ENCODE measurements at regions not wholly inside any gene's neighbourhood (a gene's known extent, or its start where the extent isn't known, plus 50 kb on each side); places are given as distances from the start of the nearest gene placed in this dataset.
"Not testable (repeated sequence)": the region's sequence is repeated elsewhere in the genome, so short reads cannot be mapped to it uniquely, and the experiment has no call there.

DNA sequence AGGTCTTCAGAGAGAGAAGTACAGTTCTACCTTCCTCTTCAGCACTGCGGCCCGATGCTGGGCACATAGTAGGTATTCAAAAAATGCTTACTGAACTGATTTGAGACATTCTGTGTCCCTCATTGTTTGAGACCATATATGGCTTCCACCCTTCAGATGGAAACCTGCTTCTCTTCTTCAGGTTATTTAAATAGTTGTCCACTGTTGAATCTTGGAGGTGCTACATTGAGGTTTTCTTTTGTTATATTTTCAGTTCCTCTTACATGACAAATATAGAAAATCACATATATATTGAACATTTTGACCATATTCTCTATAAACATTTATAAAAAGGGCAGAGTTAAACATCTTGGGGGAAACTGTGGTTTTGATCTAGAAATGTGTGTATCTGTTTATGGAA, 200.2 kb upstream of the LRRC3B start:
- no peak for FAIRE-seq

DNA sequence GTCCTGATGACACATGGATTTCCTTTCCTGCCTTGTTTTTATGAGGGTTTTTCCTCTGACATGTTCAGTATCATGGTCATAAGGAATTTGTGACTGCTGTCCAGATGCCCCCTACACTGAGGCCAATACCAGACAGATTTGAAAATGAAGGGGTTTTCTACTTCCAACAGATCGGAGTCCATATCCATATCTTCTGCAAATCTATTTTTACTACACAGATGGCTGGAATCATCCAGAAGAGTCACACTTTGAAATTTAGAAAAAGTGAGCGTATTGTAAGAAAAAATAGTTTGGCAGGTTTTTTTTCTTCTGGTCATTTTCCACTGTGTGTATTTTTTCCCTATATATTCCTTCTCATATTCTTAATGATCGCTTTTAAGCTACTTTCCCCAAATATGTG, 197.5 kb upstream of the LRRC3B start:
- no peak for FAIRE-seq

DNA sequence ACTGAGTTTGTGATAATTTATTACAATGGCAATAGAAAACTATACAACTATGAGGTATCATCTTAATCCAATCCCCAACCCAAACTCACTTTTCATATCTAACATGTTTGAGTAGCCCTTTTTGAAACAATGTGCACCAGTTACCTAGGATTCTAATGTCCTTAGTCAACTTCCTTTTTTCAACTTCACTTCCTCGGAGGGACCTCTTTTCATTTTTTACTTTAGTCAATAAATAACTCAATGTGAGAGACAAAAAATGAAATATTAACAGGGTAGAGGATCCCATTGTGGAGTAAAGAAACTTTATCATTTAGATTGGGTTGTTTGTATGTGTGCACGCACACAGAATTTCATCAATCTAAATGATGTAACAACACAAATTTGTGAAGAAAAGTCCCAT, 193.6 kb upstream of the LRRC3B start:
- no peak for FAIRE-seq

DNA sequence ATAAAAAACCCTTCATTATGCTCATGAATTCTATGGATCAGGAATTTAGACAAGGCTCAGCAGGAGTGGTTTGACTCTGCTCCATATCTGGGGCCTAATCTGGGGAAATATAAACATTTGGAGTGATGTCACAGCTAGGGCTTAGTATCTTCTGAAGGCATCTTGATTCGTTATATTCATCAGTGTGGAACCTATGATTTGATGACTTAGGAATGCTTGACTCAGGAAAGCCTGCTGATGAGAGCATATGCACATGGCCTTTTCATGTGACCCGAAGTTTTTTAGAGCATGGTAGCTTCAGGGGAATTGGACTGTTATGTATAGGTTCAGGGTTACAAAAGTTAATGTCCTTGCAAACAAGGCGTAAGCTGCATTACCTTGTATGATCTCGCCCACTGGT, 184.9 kb upstream of the LRRC3B start:
- FAIRE-seq: no peak

DNA sequence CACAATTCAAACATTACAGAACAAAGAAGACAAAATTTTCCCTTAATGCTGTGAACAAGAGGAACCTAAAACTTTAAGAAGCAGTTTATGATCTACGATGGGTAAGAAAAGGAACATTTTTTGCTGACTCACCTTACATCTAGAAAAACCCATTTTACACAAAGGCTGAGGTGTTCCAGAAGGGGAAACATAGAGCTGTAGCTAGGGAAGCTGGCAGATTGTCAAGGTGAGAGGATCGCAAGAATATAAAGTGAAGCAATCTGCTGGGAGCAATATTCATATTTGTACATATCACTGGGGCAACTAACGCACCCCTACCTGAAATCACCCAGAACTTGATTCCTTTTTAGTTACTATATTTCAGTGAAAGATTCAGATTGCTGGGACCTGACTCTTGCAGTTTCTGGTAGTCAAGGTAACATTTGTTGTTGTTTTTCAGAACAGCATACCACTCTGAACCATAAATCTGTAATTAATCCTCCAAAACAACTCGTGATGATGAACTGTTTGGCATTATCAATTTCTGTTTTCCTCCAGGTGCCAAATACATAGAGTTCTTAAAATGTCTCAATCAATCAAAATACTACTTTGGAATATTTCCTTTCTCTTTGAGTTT, 184.1 kb upstream of the LRRC3B start:
- no peak for FAIRE-seq

DNA sequence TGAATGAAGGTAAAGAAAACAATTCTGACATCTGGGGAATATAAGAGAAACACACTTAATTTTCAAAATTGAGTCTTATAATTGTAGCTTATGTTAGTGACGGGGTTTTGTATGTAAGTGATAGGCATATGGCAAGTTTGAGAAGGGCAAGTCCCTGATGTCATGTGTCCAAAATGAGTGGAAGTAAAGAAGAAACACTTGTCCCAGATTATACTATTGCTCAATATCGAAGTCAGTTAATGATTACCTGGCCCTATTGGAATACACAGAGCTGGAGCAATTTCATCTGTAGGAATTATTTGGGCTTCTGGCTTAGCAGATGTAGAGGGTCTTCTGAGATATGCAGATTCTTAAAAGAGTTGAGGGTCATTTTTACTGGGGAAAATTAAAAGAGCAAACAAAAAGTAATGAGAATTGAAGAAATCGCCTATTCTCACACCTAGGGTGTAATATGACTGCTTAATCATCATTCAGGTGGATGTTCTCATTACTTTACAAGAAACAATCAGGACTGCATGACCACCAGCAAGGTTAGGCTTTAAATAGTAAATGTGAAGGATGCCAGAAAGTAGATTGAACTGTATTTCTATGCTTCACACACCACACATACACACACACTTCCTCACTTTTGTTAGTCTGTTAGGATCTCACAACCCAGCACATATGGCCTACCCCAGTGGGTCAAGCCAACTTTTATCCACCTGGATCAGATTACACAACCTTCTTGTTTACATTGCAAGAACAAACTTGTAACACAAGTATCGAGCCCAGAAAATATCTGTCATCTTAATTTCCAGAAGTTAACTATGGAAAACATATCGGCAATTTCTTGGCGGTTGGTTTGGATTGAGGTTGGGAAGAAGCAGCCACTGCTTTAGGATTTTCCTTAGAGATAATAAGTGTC, 183.3 kb upstream of the LRRC3B start:
- FAIRE-seq: no peak

DNA sequence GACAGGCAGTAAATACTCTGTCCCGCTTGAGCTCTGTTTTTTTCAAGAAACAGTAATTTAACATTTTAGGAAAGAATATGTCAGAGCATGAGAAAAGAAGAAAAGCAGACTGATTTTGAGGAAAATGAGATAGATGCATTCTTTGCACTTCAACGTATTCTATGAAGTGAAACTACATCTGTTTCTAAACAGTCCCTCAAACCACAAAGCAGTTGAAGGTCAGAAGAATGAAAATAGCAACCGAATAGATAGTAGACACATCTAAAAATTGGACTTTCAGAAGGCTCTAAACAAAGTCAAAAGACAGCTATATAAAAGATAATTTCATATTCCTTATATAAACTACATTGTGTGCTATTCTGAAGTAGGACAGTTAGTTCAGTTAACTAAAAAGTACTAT, 172.6 kb upstream of the LRRC3B start:
- no peak for FAIRE-seq

DNA sequence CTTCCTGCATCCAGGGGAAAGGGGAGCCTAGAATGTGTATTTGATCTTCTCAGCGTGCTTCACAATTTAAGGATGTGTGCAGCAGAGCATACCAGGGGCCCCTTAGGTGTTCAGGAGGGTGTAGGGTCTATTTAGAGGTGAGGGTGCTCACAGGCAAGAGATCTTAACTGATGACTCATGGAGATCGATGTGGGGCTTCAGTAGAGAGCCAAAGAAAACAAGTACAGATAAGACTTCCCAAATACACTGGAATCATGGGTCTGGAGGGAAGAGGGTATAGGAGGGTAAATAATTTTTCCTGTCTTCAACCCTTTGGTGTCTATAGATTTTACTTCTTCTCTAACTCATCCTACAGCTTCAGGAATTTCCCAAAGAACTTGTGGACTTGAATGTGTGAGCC, 170.2 kb upstream of the LRRC3B start:
- FAIRE-seq: no peak

DNA sequence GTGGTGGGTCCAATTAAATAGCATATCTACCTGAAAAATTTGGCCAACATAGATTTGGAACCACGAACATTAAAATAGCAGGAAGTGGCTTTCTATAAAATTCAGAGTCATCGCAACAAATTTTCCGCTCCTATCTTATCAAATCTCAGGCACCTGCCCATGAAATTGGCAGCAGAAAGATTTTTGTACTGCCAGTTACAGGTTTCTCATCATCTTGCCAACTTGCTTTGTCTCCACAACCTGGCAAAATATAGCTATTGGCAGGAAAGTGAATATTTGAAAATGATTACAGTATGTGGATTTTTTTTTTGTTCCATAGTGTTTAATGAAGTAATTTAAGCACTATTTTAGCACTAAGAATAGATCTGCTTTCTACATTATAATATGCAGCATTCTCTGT, 161.6 kb upstream of the LRRC3B start:
- FAIRE-seq: no peak

DNA sequence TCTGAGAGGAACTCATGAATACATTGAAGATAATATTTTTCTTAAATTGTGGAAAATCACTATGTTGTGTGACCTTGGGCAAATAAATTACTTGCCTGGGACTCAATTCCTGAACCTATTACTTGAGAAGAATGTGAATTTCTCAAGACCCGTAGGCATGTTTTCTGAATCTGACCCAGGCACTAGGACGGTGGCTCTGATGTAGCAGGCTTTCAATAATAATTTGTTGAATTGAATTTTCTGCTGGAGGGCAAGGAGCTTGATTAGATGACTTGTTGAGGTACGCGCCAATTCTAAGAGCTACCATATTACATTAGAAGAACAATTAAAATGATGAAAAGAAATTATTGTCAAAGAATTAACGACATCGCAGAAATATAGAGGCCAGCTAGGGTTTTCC, 150.2 kb upstream of the LRRC3B start:
- no peak for FAIRE-seq

DNA sequence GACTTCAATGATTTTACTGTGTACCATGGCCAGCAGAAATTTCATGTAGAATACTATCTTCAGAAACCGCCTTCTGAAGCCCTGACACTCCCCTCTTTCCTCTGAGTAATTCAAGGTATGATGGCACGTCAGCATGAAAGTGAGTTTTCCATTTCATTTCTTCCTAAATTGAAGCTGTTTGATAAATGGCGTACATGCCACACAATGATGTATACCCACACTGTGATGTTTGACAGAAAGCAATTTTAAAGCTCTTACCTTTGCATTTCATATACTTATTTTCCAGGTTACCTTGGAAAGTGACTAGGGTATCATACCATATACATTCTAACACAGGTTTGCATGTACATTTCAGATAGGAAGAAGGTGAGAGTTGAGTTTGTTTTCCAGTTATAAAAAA, 147.9 kb upstream of the LRRC3B start:
- FAIRE-seq: no peak

DNA sequence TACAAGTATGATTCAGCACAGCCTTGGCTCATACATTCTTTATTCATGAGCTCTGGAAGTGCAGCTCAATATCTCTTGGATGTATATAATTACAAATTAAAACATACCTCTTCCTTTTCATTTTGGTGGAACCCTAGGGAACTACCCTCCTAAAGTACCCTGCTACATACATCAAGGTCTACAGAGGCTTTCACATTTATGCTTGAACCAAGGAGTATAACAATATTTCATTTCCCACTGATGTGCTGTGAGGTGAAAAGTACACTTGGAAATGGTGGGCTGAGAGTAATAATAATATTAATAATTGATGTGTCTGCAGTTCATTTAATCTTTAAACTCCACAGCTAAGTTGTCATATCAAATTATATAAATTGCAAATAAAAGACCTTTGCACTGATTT, 142.2 kb upstream of the LRRC3B start:
- no peak for FAIRE-seq

DNA sequence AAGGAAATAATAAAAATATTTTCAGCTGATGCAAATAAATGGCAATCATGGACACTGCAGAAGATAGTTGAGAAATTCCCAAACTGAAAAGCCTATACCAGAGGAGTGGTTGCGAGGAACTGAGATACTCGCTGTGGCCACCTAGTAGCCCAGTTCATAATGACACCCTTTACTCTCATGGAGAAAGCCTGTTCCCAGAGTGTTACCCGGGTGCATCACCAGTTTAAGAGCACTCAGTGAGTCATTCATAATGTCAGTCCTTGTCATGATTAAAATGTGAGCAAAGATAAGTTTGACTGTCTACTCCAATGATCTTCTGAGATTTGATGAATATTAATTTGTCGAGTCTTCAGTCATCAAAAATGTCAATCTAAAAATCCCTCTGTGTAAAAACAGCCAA, 138.4 kb upstream of the LRRC3B start:
- FAIRE-seq: no peak

DNA sequence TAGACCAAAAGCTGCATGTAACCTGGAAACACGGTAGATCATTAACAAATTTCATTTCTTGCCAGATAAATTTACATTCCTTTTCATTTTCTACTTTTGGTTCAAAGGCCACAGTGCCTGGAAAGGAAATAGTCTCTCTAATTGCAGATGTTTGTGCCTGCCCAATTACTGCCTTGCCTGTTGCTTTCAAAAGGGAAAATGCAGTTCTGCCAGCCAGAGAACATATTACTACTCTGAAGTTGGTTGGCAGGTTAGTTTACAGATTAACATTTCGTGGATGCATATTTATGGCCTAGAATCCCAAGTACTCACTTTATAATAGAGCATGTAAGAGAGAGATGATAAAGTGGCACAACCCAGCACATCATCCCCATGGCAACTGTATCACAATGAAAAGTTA, 124.3 kb upstream of the LRRC3B start:
- no peak for FAIRE-seq

DNA sequence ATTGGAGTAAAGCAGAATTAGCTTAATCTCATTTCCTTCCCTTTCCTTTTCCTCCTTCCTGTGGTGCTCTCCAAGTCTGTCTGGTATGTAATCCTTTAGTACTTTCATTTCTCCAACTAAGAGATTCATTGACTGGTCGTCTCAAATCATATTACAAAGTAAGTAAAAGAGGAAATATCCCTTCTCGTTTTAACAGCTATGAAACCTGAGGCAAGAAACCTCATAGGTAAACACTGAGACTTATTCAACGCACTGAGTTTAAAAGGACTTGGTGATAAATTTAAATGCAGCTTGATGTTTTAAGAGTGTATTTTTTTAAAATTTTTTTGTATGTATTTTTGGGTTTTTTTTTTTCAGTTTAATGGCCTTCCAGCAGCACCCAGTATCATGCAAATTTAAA, 117.2 kb upstream of the LRRC3B start:
- FAIRE-seq: no peak

DNA sequence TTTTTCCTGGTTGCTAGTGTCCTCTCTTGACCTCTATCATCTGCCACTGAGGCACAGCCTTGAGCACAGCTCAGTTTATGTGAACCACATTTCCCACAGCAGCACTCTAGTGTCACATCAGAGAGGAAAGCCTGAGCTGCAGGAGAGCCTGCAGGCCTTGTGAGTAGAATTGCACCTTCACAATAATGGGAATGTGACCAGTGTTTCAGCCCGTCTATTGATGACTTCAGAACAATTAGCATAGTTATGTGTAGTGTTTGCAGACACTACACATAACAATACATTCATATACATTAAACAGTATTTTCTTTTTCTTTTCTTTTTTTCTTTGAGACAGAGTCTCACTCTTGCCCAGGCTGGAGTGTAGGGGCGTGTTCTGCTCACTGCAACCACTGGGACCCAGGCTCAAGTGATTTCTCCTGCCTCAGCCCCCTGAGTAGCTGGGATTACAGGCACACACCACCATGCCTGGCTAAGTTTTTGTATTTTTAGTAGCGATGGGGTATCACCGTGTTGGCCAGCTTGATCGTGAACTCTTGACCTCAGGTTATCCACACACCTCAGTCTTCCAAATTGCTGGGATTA, 108.0 kb upstream of the LRRC3B start:
- FAIRE-seq: not testable (repeated sequence)

DNA sequence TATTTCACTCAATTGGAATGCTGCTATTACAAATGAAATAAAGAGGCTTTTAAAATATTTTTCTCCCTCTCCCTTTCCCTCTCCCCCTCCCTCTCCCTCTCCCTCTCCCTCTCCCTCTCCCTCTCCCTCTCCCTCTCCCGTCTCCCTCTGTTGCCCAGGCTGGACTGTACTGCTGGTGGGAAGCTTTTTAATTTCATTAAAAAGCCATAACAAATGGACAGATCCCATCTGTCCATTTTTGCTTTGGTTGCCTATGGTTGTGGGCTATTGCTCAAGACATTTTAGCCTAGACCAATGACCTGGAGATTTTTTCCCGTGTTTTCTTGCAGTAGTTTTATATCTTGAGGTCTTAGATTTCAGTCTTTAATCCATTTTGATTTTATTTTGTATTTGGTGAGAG, 107.2 kb upstream of the LRRC3B start:
- no peak for FAIRE-seq

DNA sequence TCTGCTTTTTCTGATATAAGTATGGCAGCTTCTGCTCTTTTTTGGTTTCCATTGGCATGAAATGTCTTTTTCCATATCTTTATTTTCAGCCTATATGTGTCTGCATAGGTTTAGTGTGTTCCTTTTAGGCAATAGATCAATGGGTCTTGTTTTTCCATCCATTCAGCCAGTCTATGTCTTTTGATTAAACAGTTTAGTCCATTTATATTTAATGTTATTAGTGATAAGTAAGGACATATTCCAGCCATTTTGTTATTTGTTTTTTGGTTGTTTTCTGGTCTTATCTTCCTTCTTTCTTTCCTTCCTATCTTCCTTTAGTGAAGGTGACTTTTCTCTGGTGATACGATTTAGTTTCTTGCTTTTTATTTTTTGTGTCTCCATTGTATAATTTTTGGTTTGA, 101.3 kb upstream of the LRRC3B start:
- no peak for FAIRE-seq

DNA sequence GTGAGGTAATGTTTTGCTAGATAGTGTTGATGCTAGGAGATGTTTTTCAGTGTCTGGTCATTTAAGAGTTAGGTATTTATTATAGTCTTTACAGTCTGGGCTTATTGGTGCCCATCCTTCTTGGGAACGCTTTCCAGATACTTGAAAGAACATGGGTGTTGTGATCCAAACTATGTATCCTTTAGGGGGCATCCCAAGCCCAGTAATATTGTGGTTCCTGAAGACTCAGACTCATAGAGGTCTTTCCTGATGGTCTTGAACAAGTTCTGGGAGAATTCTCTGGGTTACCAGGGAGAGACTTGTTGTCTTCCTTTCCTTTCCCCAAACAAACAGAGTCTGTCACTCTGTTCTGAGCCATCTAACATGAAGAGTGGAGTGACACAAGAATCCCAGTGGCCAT, 99.7 kb upstream of the LRRC3B start:
- FAIRE-seq: no peak

DNA sequence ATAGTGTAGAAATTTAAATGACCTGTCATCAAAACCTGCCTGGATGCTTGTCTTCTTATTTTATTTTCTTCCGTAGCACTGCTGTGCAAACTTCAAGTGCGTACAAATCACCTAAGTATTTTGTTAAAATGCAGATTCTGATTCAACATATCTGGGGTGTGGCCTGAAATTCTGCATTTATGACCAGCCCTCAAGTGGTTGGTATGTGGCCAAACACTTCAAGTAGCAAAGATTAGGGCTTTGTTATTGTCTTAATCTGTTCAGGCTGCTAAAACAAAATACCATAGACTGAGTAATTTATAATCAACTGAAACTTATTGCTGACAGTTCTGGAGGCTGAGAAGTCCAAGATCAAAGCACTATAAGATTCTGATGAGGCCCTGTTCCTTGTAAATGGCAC, 97.6 kb upstream of the LRRC3B start:
- FAIRE-seq: no peak

DNA sequence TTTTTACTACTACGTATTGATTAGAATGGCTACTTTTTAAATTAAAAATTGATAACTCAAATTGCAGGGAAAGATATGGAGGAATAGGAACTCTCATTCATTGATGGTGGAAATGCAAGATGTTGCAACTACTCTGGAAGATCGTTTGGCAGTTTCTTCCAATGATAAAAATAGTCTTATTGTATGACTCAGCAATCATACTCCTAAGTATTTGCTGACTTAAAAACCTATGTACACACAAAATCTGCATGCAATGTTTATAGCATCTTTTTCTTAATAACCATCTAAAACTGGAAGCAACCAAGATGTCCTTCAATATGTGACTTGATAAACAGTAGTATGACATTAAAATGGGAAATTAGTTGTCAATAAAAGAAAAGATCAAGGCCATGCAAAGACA, 87.4 kb upstream of the LRRC3B start:
- FAIRE-seq: no peak

DNA sequence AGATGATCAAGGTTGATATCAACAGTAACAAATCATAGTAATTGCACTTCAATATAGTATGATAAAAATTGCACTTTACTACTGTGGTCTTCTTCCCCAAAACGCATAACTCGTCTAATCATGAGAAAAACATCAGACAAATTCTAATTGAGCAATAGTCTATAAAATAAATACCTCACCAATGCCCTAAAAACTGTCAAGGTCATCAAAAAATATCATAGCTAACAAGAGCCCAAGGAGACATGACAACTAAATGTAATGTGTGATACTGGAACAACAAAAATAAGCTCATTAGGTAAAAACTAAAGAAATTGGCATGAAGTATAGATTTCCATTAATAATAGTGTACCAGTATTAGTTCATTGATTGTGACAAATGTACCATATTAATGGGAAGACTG, 85.6 kb upstream of the LRRC3B start:
- no peak for FAIRE-seq

DNA sequence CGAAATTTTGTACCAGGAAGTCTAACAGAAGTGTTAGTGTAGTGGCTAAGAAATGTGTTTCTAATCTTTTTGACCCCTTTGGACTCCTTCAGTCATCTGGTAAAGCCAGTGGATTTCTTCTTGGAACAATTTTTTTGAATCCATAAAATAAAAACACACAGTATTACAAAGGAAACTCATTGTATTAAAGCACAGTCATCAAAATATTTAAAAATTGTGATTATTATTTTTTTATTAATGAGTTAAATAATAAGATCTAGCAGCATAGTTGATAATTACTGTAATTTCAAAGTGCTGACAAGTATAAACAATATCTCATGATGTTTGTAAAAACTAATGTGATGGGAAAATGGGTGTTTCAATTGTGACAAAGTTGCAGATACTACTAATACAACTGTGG, 72.2 kb upstream of the LRRC3B start:
- FAIRE-seq: no peak

DNA sequence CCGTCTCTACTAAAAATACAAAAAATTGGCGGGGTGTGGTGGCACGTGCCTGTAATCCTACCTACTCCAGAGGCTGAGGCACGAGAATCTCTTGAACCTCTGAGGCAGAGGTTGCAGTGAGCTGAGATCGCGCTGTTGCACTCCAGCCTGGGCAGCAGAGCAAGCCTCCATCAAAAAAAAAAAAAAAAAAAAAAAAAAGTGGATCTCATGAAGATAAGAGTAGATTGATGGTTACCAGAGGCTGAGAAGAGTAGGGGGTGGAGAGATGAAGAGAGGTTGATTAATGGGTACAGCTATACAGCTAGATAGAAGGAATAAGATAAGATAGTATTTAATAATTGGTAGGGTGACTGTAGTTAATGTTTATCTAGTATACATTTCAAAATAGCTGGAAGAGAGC, 65.9 kb upstream of the LRRC3B start:
- FAIRE-seq: no peak

DNA sequence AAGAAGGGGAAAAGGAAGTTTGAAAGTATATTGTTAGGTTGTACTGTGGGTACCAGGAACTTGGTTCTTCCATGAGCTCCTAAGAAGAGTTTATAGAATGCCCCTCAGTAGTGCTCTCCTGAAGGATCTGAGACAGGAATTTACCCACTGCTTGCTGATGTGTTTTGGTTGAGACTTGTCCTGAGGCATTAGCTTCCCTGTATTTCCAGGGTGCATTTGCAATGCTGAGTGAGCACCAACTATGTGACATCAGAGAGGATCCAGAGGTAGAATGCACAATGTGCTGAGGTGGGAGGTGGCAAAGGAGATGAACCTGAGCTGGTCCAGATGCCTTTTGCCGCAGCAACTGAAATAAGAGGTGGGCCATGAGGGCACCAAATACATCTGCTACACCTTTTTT, 64.3 kb upstream of the LRRC3B start:
- FAIRE-seq: no peak

Measured in islet of Langerhans (tissue), 1 donor.